Keratinocyte (primary cell): ENCODE measurements at regions not wholly inside any gene's neighbourhood (a gene's known extent, or its start where the extent isn't known, plus 50 kb on each side); places are given as distances from the start of the nearest gene placed in this dataset.

Experiments used
- EZH2 ChIP-seq: IDR thresholded peaks from one replicate; pipeline ENCODE4 v1.6.1; 2012; ENCODE audit warnings: inconsistent platforms, mild to moderate bottlenecking, low read length, moderate library complexity
- TF ChIP-seq, protein P1 (sequence below), 3 experiments: IDR thresholded peaks in 1 of 3; conservative IDR thresholded peaks in 1 of 3; optimal IDR thresholded peaks in 1 of 3; 2 replicates in 2 of 3; 3 replicates in 1 of 3; pipeline versions ENCODE3 to v1.5.1; 2011; ENCODE audit warnings: low read length in 3 of 3, mild to moderate bottlenecking in 3 of 3, moderate library complexity in 2 of 3, control low read depth in 1 of 3, inconsistent platforms in 1 of 3; ENCODE audit not compliant: insufficient read depth in 2 of 3; ENCODE audit errors: extremely low read depth in 1 of 3

- TF ChIP-seq, protein P1, sequence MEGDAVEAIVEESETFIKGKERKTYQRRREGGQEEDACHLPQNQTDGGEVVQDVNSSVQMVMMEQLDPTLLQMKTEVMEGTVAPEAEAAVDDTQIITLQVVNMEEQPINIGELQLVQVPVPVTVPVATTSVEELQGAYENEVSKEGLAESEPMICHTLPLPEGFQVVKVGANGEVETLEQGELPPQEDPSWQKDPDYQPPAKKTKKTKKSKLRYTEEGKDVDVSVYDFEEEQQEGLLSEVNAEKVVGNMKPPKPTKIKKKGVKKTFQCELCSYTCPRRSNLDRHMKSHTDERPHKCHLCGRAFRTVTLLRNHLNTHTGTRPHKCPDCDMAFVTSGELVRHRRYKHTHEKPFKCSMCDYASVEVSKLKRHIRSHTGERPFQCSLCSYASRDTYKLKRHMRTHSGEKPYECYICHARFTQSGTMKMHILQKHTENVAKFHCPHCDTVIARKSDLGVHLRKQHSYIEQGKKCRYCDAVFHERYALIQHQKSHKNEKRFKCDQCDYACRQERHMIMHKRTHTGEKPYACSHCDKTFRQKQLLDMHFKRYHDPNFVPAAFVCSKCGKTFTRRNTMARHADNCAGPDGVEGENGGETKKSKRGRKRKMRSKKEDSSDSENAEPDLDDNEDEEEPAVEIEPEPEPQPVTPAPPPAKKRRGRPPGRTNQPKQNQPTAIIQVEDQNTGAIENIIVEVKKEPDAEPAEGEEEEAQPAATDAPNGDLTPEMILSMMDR (optimal IDR thresholded peaks at IDR 0.05 in 1 of 3, IDR thresholded peaks at IDR 0.05 in 1 of 3, conservative IDR thresholded peaks at IDR 0.05 in 1 of 3; ENCODE audit: extremely low read depth in 1 of 3, insufficient read depth in 2 of 3, low read length in 3 of 3) = no peak
- no peak for TF ChIP-seq EZH2
These were observed 269.1 kb upstream of the FZD8 start for GRCh38 chr10:35911233-35911632.
